ENCODE measurements at regions not wholly inside any gene's neighbourhood (a gene's known extent, or its start where the extent isn't known, plus 50 kb on each side); places are given as distances from the start of the nearest gene placed in this dataset.

DNA sequence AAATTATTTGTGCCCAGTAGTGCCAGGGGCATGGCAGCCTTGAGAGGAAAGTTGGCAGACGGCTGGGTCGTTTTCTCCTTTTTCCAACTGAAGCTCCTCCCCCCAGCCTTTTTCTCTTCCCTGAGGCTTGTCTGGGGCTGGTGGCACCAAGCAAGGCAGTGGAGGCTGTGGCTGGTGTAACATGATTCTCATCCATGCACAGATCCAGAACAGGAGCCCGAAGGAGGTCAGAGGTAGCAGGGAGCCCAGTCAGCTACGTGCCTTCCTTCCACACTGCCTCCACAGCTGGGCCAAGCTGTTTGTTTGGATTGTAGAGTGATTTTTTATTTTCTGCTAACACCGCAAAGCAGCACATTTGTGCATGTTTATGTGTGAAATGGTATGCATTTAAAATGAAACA lies 170.3 kb upstream of the MGAT5 start:
- Histone ChIP-seq H3K9me3 (no peaks in the 10 kb centered on the region), H3K36me3 (ENCODE audit: low read depth, missing control alignments) (no peaks in the 10 kb centered on the region), H3K27ac (no peak overlapping the region), H3K27me3 (no peaks in the 10 kb centered on the region), H3K4me3 (no peak overlapping the region), H3K4me1 (no peaks in the 10 kb centered on the region)
- intact Hi-C loops (cut with DNase I; ENCODE audit: low total_unique reads) = no loop called here
- no peak for DNase-seq
- 63 to 71% methylated on average over 5 of the region's 5 CpGs for WGBS, 2 donors
- TF ChIP-seq, protein P1, sequence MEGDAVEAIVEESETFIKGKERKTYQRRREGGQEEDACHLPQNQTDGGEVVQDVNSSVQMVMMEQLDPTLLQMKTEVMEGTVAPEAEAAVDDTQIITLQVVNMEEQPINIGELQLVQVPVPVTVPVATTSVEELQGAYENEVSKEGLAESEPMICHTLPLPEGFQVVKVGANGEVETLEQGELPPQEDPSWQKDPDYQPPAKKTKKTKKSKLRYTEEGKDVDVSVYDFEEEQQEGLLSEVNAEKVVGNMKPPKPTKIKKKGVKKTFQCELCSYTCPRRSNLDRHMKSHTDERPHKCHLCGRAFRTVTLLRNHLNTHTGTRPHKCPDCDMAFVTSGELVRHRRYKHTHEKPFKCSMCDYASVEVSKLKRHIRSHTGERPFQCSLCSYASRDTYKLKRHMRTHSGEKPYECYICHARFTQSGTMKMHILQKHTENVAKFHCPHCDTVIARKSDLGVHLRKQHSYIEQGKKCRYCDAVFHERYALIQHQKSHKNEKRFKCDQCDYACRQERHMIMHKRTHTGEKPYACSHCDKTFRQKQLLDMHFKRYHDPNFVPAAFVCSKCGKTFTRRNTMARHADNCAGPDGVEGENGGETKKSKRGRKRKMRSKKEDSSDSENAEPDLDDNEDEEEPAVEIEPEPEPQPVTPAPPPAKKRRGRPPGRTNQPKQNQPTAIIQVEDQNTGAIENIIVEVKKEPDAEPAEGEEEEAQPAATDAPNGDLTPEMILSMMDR (IDR thresholded peaks at IDR 0.05) = no peak
- TF ChIP-seq POLR2A (IDR thresholded peaks at IDR 0.05) = no peak

DNA sequence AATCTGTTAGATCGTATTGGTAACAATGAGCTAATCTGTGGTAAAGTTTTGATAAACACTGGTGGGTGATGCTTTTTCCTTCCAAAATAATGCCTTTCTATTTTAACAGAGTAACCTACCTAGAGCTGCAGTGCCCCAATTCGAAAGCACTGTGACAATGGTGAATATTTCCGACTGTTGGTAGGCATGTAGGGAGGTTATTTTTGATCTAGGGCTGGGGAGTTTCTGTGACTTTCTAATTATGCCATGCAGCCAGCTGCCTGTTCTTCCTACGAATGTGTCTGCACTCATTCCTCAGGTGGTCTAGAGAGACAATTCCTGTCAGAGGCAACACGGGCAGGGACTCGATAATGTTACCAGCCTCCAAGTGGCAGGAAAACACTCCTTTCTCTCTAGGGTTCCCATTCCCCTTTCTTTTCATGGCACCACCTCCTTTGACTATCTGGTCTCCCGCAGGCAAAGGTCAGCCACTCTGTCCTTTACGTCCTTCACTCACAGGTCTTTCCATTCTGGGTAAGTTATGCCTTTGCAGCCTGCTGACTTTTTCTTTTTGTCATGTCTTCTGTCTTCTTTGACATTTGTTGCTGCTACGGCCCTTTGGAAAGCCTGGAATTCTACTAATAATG lies 167.2 kb upstream of the MGAT5 start:
- WGBS, 2 donors = 87 to 93% methylated on average over 9 of the region's 9 CpGs
- H3K4me3 ChIP-seq = no peak overlapping the region

DNA sequence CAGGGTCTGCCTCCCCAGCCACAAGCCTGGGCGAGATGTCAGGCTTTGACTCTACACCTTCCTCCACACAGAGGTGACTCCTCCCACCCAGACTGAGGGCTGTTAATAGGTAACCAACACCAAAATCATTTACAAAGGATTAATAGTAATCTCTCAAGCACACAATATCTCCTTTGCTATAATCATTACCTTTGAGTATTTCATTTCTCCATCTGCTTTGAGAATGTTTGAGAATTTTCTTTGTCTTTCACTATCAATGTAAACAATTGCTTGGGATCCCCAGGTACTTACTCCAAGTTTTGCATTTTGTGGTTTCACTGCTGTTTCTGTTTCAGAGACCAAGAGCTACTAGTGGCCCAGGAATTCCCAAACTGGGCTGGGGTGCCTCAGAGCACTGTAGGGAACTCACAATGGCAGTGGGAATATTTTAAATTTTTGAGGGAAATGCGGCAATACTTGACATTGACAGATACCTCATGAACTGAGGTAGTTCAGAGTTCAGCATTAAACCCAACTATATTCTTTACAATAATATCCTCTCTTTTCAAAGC lies 166.4 kb upstream of the MGAT5 start:
- no peaks in the 10 kb centered on the region for H3K9me3 ChIP-seq
- DNase-seq = no peak
- no peak for TF ChIP-seq POLR2A (IDR thresholded peaks at IDR 0.05)
- TF ChIP-seq, protein P1 (IDR thresholded peaks at IDR 0.05) = no peak
- intact Hi-C loops (cut with DNase I; ENCODE audit: low total_unique reads) = no loop called here
- no peaks in the 10 kb centered on the region for H3K4me1 ChIP-seq
- WGBS, 2 donors = 93 to 95% methylated on average over 2 of the region's 2 CpGs
- H3K27ac ChIP-seq = no peak overlapping the region
- no peaks in the 10 kb centered on the region for H3K27me3 ChIP-seq
- H3K4me3 ChIP-seq = no peak overlapping the region
- H3K36me3 ChIP-seq (ENCODE audit: low read depth, missing control alignments) = no peaks in the 10 kb centered on the region

More for the DNA sequence above, 167.2 kb upstream of the MGAT5 start:
- intact Hi-C loops (cut with DNase I; ENCODE audit: low total_unique reads) = no loop called here
- Histone ChIP-seq H3K4me1 (no peaks in the 10 kb centered on the region), H3K36me3 (ENCODE audit: low read depth, missing control alignments) (no peaks in the 10 kb centered on the region), H3K27ac (no peak overlapping the region), H3K27me3 (no peaks in the 10 kb centered on the region), H3K9me3 (no peaks in the 10 kb centered on the region)
- TF ChIP-seq, protein P1 (IDR thresholded peaks at IDR 0.05) = no peak
- no peak for TF ChIP-seq POLR2A (IDR thresholded peaks at IDR 0.05)
- DNase-seq = no peak

DNA sequence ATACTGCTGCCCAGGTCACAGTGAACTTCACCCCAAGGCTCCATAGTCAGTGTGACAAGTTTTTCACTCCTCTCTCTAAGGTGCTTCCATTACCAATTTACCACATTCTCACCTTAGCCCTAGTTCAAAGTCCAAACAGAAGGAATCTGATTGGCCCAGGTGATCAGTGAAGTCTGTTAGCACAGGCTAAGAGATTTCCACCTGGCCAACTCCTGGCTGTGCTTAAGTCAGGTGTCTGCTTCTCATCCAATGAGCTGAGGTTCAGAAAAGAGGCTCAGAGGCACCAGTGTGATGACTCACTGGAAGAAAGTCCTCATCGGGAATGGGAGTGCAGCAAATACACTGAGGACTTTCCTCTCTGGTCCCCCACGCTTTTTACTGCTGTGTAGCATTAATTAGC lies 164.4 kb upstream of the MGAT5 start:
- TF ChIP-seq POLR2A (IDR thresholded peaks at IDR 0.05) = no peak
- TF ChIP-seq, protein P1 (IDR thresholded peaks at IDR 0.05) = no peak
- intact Hi-C loops (cut with DNase I; ENCODE audit: low total_unique reads) = no loop called here
- Histone ChIP-seq H3K36me3 (ENCODE audit: low read depth, missing control alignments) (no peaks in the 10 kb centered on the region), H3K4me1 (no peaks in the 10 kb centered on the region), H3K9me3 (no peaks in the 10 kb centered on the region), H3K27me3 (no peaks in the 10 kb centered on the region), H3K27ac (no peak overlapping the region), H3K4me3 (no peak overlapping the region)
- DNase-seq = no peak
- 76 to 83% methylated on average over 2 of the region's 2 CpGs for WGBS, 2 donors

DNA sequence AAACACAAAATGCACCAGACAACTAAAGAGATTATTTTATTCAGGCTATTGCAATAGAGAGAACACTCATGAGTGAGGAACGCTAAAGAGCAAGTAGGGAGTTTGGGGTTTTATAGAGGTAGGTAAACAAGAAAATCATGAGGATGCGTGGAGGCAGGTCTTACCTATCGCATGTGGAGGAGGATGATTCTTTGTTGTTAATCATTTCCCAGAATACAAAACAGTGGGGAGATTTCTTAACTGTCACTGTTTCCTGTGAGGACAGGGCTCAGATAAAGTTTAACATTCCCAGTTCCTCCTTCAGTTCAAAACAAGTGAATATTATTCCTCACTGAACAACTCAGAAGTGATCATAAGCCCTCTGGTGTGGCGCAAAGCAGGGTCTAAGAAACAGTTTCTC lies 156.1 kb upstream of the MGAT5 start:
- 80 to 88% methylated on average over 4 of the region's 4 CpGs for WGBS, 2 donors
- Histone ChIP-seq H3K36me3 (ENCODE audit: low read depth, missing control alignments) (no peaks in the 10 kb centered on the region), H3K27ac (no peak overlapping the region), H3K4me1 (peaks cover 4% of the 10 kb centered on the region), H3K4me3 (no peak overlapping the region), H3K27me3 (no peaks in the 10 kb centered on the region), H3K9me3 (no peaks in the 10 kb centered on the region)
- no peak for TF ChIP-seq POLR2A (IDR thresholded peaks at IDR 0.05)
- TF ChIP-seq, protein P1 (IDR thresholded peaks at IDR 0.05) = no peak
- no peak for DNase-seq
- intact Hi-C loops (cut with DNase I; ENCODE audit: low total_unique reads) = no loop called here
